Glutamatergic neuron (in vitro differentiated cells): ENCODE measurements at regions not wholly inside any gene's neighbourhood (a gene's known extent, or its start where the extent isn't known, plus 50 kb on each side); places are given as distances from the start of the nearest gene placed in this dataset.

Experiments
- DNase-seq: peaks from one replicate; pipeline ENCODE4 v3.0.0; 2022
- H3K27ac Mint-ChIP-seq: one replicate; pipeline ENCODE4 v1.8.0; 2020; ENCODE audit warnings: mild to moderate bottlenecking, mixed read lengths, inconsistent platforms; ENCODE audit not compliant: unreplicated experiment
- H3K27me3 Mint-ChIP-seq: one replicate; pipeline ENCODE4 v1.8.0; 2020; ENCODE audit warnings: mild to moderate bottlenecking, moderate library complexity, mixed read lengths, inconsistent platforms; ENCODE audit not compliant: unreplicated experiment
- H3K36me3 Mint-ChIP-seq: one replicate; pipeline ENCODE4 v1.8.0; 2020; ENCODE audit warnings: mild to moderate bottlenecking, mixed read lengths, inconsistent platforms; ENCODE audit not compliant: unreplicated experiment
- H3K4me1 Mint-ChIP-seq: one replicate; pipeline ENCODE4 v1.8.0; 2020; ENCODE audit warnings: mild to moderate bottlenecking, low read depth, mixed read lengths, inconsistent platforms; ENCODE audit not compliant: unreplicated experiment
- H3K4me3 Mint-ChIP-seq: one replicate; pipeline ENCODE4 v1.8.0; 2020; ENCODE audit warnings: mild to moderate bottlenecking, mixed read lengths, inconsistent platforms; ENCODE audit not compliant: unreplicated experiment
- H3K9me3 Mint-ChIP-seq: one replicate; pipeline ENCODE4 v1.8.0; 2020; ENCODE audit warnings: mild to moderate bottlenecking, moderate library complexity, mixed read lengths, inconsistent platforms; ENCODE audit not compliant: unreplicated experiment
- CTCF ChIP-seq: fragments of 200-600 bp; sonication (generic); IDR thresholded peaks from one replicate; pipeline ENCODE4 v1.5.0; 2021; ENCODE audit not compliant: partially characterized antibody, unreplicated experiment

GRCh38 chr5:175235251-175235960 is 208.6 kb downstream of the DRD1 start:
- no peak for DNase-seq
- no peaks in the 10 kb centered on the region for H3K36me3 Mint-ChIP-seq

GRCh38 chr5:175230299-175230698 is 213.7 kb downstream of the DRD1 start:
- no peak overlapping the region for H3K4me3 Mint-ChIP-seq
- H3K27me3 Mint-ChIP-seq, result peaks cover 3% of the 10 kb centered on the region
- no peak for TF ChIP-seq CTCF
- H3K36me3 Mint-ChIP-seq, result no peaks in the 10 kb centered on the region
- H3K27ac Mint-ChIP-seq, result no peak overlapping the region
- H3K9me3 Mint-ChIP-seq, result no peaks in the 10 kb centered on the region
- no peak for DNase-seq
- no peaks in the 10 kb centered on the region for H3K4me1 Mint-ChIP-seq

More at GRCh38 chr5:175235251-175235960, 208.6 kb downstream of the DRD1 start:
- H3K4me3 Mint-ChIP-seq, result no peak overlapping the region
- peaks cover 3% of the 10 kb centered on the region for H3K27me3 Mint-ChIP-seq
- H3K4me1 Mint-ChIP-seq, result no peaks in the 10 kb centered on the region
- no peak overlapping the region for H3K27ac Mint-ChIP-seq
- no peak for TF ChIP-seq CTCF
- no peaks in the 10 kb centered on the region for H3K9me3 Mint-ChIP-seq

GRCh38 chr5:175226506-175226905 is 217.5 kb downstream of the DRD1 start:
- Mint-ChIP-seq H3K9me3 (no peaks in the 10 kb centered on the region), H3K4me3 (no peak overlapping the region), H3K27me3 (no peaks in the 10 kb centered on the region), H3K36me3 (no peaks in the 10 kb centered on the region), H3K4me1 (no peaks in the 10 kb centered on the region), H3K27ac (no peak overlapping the region)
- no peak for TF ChIP-seq CTCF
- no peak for DNase-seq

GRCh38 chr5:175223291-175223690 is 220.7 kb downstream of the DRD1 start:
- Mint-ChIP-seq H3K36me3 (no peaks in the 10 kb centered on the region), H3K27me3 (no peaks in the 10 kb centered on the region), H3K9me3 (peaks cover 2% of the 10 kb centered on the region), H3K27ac (no peak overlapping the region), H3K4me3 (no peak overlapping the region), H3K4me1 (no peaks in the 10 kb centered on the region)
- no peak for TF ChIP-seq CTCF
- DNase-seq, result no peak

- no peak for DNase-seq
- Mint-ChIP-seq H3K4me1 (peaks cover 2% of the 10 kb centered on the region), H3K27ac (no peak overlapping the region), H3K36me3 (no peaks in the 10 kb centered on the region), H3K9me3 (peaks cover 2% of the 10 kb centered on the region), H3K4me3 (no peak overlapping the region), H3K27me3 (no peaks in the 10 kb centered on the region)
- no peak for TF ChIP-seq CTCF
Observed at GRCh38 chr5:175222621-175223020, 221.4 kb downstream of the DRD1 start.
